ENCODE measurements at regions not wholly inside any gene's neighbourhood (a gene's known extent, or its start where the extent isn't known, plus 50 kb on each side); places are given as distances from the start of the nearest gene placed in this dataset.
"Not testable (repeated sequence)": the region's sequence is repeated elsewhere in the genome, so short reads cannot be mapped to it uniquely, and the experiment has no call there.

GRCh38 chr10:125232841-125233240 is 72.5 kb upstream of the CTBP2 start:
- DNase-seq = no peak

- DNase-seq = no peak
Observed at GRCh38 chr10:125231813-125232475, 71.6 kb upstream of the CTBP2 start.

- DNase-seq = no peak
Observed at GRCh38 chr10:125231116-125231812, 70.9 kb upstream of the CTBP2 start.

GRCh38 chr10:125230251-125230650 is 69.9 kb upstream of the CTBP2 start:
- DNase-seq = no peak

- DNase-seq = not testable (repeated sequence)
Observed at GRCh38 chr10:125228245-125228940, 68.0 kb upstream of the CTBP2 start.

- DNase-seq = no peak
Observed at GRCh38 chr10:125227546-125227945, 67.2 kb upstream of the CTBP2 start.

GRCh38 chr10:125226823-125227222 is 66.5 kb upstream of the CTBP2 start:
- no peak for DNase-seq

GRCh38 chr10:125226005-125226404 is 65.6 kb upstream of the CTBP2 start:
- DNase-seq = no peak

- DNase-seq = no peak
Observed at GRCh38 chr10:125225051-125225450, 64.7 kb upstream of the CTBP2 start.

GRCh38 chr10:125222515-125223308 is 62.3 kb upstream of the CTBP2 start:
- no peak for DNase-seq

- no peak for DNase-seq
Observed at GRCh38 chr10:125221716-125222115, 61.4 kb upstream of the CTBP2 start.

GRCh38 chr10:125219776-125220175 is 59.4 kb upstream of the CTBP2 start:
- DNase-seq = no peak

GRCh38 chr10:125218967-125219366 is 58.6 kb upstream of the CTBP2 start:
- DNase-seq = no peak

- no peak for DNase-seq
Observed at GRCh38 chr10:125217990-125218675, 57.8 kb upstream of the CTBP2 start.

GRCh38 chr10:125216861-125217260 is 56.5 kb upstream of the CTBP2 start:
- DNase-seq = no peak

- no peak for DNase-seq
Observed at GRCh38 chr10:125216309-125216708, 55.9 kb upstream of the CTBP2 start.

- no peak for DNase-seq
Observed at GRCh38 chr10:125214283-125214570, 53.9 kb upstream of the CTBP2 start.

- no peak for DNase-seq
Observed at GRCh38 chr10:125213541-125214282, 53.3 kb upstream of the CTBP2 start.

GRCh38 chr10:125212150-125212809 is 51.9 kb upstream of the CTBP2 start:
- DNase-seq = no peak

All from DMS79 (cell line).